ENCODE measurements at regions not wholly inside any gene's neighbourhood (a gene's known extent, or its start where the extent isn't known, plus 50 kb on each side); places are given as distances from the start of the nearest gene placed in this dataset.

GRCh38 chr1:95388031-95388430, 154.0 kb downstream of the RWDD3 start:
- peaks cover 5% of the 10 kb centered on the region for H3K27me3 Mint-ChIP-seq
- no peak overlapping the region for H3K27ac Mint-ChIP-seq
- H3K36me3 Mint-ChIP-seq, result no peaks in the 10 kb centered on the region
- H3K4me1 Mint-ChIP-seq, result no peaks in the 10 kb centered on the region
- no peak overlapping the region for H3K4me3 Mint-ChIP-seq
- H3K9me3 Mint-ChIP-seq, result no peaks in the 10 kb centered on the region

DNA sequence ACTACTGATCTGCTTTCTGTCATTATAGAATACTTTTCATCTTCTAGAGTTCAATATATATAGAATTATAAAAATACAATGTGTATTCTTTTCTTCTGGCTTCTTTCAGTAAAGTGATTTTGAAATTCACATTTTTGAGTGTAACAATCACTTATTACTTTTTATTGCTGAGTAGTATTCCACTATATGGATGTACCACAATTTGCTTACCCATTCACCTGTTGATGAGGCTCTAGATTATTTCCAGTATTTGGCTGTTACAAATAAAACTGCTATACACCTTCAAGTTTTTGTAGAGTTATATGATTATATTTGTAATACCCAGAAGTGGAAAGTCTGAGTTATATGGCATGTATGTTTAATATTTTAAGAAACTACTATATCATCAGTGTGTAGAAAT, 159.4 kb downstream of the RWDD3 start:
- Mint-ChIP-seq H3K36me3 (no peaks in the 10 kb centered on the region), H3K4me3 (no peak overlapping the region), H3K27me3 (peaks cover 6% of the 10 kb centered on the region), H3K9me3 (no peaks in the 10 kb centered on the region), H3K27ac (no peak overlapping the region), H3K4me1 (no peaks in the 10 kb centered on the region)

DNA sequence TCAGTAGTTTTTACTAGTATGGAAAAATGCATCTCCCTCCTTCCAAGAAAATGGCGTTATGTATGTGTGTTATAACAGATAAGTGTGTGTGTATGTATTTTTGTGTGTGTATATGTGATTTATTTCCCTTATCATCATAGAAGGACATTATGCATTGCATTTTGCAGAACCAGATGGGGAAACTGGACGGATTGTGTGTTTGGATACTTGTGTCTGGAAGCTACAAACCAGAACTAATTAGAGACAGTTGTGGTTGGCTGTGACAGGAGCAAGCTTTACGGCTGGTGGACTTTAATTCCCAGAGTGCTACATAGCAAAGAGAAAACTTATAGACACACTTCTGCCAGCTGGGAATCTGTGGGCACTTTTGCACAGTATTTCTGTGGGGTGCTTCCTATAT, 162.5 kb downstream of the RWDD3 start:
- no peak overlapping the region for H3K4me3 Mint-ChIP-seq
- H3K9me3 Mint-ChIP-seq, result peaks cover 9% of the 10 kb centered on the region
- H3K27me3 Mint-ChIP-seq, result peaks cover 2% of the 10 kb centered on the region
- no peak overlapping the region for H3K27ac Mint-ChIP-seq
- H3K4me1 Mint-ChIP-seq, result no peaks in the 10 kb centered on the region
- H3K36me3 Mint-ChIP-seq, result no peaks in the 10 kb centered on the region

DNA sequence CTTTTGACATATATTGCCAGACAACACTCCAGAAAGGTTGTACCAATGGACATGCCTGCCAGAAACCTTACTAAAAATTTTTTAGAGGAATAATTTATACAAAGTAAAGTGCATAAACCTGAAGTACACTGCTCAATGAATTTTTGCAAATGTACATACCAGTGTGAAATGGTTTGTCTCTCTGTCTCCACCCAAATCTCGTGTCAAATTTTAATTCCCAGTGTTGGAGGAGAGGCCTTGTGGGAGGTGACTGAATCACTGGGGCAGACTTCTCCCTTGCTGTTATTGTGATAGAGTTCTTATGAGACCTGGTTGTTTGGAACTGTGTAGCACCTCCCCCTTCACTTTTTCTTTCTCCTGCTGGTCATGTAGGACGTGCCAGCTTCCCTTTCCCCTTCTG, 168.8 kb downstream of the RWDD3 start:
- peaks cover 15% of the 10 kb centered on the region for H3K9me3 Mint-ChIP-seq
- no peaks in the 10 kb centered on the region for H3K36me3 Mint-ChIP-seq
- no peak overlapping the region for H3K27ac Mint-ChIP-seq
- no peak overlapping the region for H3K4me3 Mint-ChIP-seq
- H3K27me3 Mint-ChIP-seq, result no peaks in the 10 kb centered on the region
- no peaks in the 10 kb centered on the region for H3K4me1 Mint-ChIP-seq

DNA sequence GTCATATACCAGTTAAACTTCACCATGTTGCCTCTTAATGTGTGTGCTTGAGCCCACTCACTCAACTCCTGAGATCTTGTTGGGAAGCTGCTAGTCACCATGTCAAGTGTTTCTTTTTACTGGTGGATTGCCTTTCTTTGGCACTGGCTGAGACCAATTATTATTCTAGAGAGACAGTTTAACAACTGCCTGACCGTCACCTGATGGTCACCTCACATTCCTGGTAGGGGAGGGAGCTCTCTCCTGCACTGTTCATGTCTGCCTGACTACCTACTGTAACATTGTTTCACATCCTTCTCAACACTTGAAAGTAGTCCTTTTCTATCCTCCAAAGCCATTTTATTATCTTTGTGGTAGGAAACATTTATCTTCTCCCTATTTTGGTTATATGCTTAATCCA, 172.3 kb downstream of the RWDD3 start:
- peaks cover 6% of the 10 kb centered on the region for H3K9me3 Mint-ChIP-seq

DNA sequence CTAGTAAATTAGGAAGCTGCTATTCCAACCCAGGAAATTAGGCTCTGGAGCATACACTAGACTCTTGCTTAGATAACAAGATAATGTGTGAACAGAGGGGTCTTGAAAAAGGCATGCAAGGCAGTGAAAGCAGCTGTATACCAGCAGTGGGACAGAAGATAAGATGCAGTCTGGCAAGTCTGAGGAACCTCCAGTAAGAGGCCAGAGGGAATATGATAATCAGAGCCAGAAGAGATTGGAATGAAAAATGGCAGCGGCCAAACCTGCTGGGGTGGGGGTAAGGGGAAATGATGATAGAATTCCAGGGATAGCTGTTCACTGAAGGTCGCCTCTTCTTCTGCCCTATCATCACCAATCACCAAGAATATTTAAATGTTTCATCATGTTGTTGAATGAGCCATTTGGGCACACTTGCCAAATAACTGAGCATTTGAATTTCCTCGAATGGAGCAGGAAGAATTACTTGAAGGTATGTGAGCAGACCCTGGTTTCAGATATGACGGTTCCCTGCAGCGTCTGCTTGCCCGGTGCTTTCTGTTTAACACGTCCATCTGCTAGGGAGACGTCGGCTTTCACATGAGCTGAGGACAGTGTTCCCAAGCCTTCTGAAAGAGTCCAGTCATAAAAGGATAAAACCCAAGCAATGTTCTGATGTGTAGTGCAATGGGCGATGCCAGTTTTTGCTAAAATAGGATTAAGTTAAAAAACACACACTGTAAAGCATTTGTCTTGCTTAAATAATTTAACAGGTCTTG, 173.3 kb downstream of the RWDD3 start:
- Mint-ChIP-seq H3K27me3 (peaks cover 5% of the 10 kb centered on the region), H3K9me3 (peaks cover 6% of the 10 kb centered on the region), H3K27ac (no peak overlapping the region)

More for the DNA sequence above, 172.3 kb downstream of the RWDD3 start:
- no peak overlapping the region for H3K4me3 Mint-ChIP-seq
- H3K36me3 Mint-ChIP-seq, result no peaks in the 10 kb centered on the region
- H3K4me1 Mint-ChIP-seq, result no peaks in the 10 kb centered on the region
- no peak overlapping the region for H3K27ac Mint-ChIP-seq
- peaks cover 5% of the 10 kb centered on the region for H3K27me3 Mint-ChIP-seq

GRCh38 chr1:95407886-95408291, 173.9 kb downstream of the RWDD3 start:
- H3K4me3 Mint-ChIP-seq, result no peak overlapping the region
- H3K27ac Mint-ChIP-seq, result no peak overlapping the region
- H3K9me3 Mint-ChIP-seq, result peaks cover 6% of the 10 kb centered on the region
- peaks cover 5% of the 10 kb centered on the region for H3K27me3 Mint-ChIP-seq
- no peaks in the 10 kb centered on the region for H3K36me3 Mint-ChIP-seq
- H3K4me1 Mint-ChIP-seq, result no peaks in the 10 kb centered on the region

More for the DNA sequence above, 173.3 kb downstream of the RWDD3 start:
- H3K36me3 Mint-ChIP-seq, result no peaks in the 10 kb centered on the region
- no peaks in the 10 kb centered on the region for H3K4me1 Mint-ChIP-seq
- H3K4me3 Mint-ChIP-seq, result no peak overlapping the region

DNA sequence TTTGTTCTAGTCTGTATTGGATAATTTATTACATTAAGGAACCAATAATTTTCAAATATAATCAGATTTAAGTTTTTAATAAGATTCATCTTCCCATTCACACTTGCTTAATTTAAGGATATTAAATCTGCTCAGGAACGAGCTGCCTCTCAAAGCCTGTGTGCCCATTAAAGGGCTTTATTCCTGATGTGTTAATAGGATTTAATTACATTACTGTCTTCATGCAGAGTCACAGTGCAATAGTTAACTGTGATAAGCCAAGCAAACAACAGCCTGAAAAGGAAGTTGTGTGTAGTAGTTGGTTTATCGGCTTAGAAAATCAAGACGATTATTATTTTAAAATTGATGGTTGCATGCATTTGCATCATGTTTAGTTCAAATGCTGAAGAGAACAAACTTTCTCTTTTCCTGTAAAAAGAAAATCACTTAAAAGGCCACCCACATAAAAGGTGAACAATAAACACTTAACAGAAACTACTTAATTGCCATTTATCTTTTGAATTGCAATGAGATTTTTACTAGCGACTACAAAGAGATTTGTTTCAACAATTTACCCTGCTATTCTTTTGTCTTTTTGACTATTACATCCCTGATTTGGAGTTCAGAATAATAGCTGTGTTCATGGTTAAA, 174.6 kb downstream of the RWDD3 start:
- H3K36me3 Mint-ChIP-seq, result no peaks in the 10 kb centered on the region
- H3K4me1 Mint-ChIP-seq, result no peaks in the 10 kb centered on the region
- H3K27me3 Mint-ChIP-seq, result peaks cover 5% of the 10 kb centered on the region
- H3K4me3 Mint-ChIP-seq, result no peak overlapping the region
- H3K9me3 Mint-ChIP-seq, result peaks cover 1% of the 10 kb centered on the region
- no peak overlapping the region for H3K27ac Mint-ChIP-seq

DNA sequence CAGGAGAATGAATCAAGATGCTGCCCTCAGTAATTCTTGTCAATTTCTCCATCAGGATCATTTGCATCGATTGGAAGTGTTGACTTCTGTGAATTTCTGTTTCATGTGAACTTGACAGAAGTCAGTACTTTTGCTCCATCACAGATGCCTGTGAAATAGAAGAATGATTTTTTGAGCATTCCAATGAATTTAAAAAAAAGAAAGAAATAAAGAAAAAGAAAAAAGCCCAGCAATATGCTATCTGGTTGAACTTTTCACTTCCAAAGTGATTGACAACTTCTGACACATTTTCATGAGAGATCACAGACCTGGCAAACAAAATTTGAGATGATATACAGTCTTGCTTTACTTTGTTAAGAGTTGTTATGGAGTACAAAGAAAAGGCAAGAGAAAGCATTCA, 175.3 kb downstream of the RWDD3 start:
- H3K9me3 Mint-ChIP-seq, result peaks cover under 1% of the 10 kb centered on the region
- peaks cover 5% of the 10 kb centered on the region for H3K27me3 Mint-ChIP-seq
- H3K36me3 Mint-ChIP-seq, result no peaks in the 10 kb centered on the region
- no peak overlapping the region for H3K27ac Mint-ChIP-seq
- H3K4me1 Mint-ChIP-seq, result no peaks in the 10 kb centered on the region
- H3K4me3 Mint-ChIP-seq, result no peak overlapping the region

- Mint-ChIP-seq H3K36me3 (no peaks in the 10 kb centered on the region), H3K27me3 (peaks cover 5% of the 10 kb centered on the region), H3K9me3 (peaks cover 4% of the 10 kb centered on the region), H3K4me1 (no peaks in the 10 kb centered on the region), H3K27ac (no peak overlapping the region), H3K4me3 (no peak overlapping the region)
Measured at GRCh38 chr1:95409901-95410300, 175.9 kb downstream of the RWDD3 start.

GRCh38 chr1:95415146-95415545, 181.1 kb downstream of the RWDD3 start:
- Mint-ChIP-seq H3K9me3 (peaks cover 4% of the 10 kb centered on the region), H3K27me3 (peaks cover 5% of the 10 kb centered on the region), H3K36me3 (no peaks in the 10 kb centered on the region), H3K27ac (no peak overlapping the region), H3K4me3 (no peak overlapping the region), H3K4me1 (no peaks in the 10 kb centered on the region)

DNA sequence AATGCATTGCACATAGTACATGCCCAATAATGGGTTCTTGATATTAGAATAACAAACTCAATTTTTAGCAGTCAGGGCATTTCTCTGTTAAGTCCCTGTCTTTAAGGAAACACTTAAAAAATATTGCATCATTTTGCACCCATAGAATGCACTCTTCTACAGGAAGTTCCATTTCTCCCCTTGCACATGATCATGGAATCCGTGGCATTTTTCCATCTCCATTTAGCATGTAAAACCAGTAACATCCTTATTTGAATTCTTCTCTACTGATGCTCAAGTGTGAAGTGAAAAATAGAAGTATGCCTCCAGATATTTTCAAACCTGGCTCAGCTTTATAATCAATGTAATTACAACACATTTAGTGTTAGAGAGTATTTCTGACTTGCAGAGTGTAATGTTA, 192.8 kb downstream of the RWDD3 start:
- Mint-ChIP-seq H3K4me3 (no peak overlapping the region), H3K27me3 (no peaks in the 10 kb centered on the region), H3K9me3 (no peaks in the 10 kb centered on the region), H3K4me1 (no peaks in the 10 kb centered on the region), H3K27ac (no peak overlapping the region), H3K36me3 (no peaks in the 10 kb centered on the region)

DNA sequence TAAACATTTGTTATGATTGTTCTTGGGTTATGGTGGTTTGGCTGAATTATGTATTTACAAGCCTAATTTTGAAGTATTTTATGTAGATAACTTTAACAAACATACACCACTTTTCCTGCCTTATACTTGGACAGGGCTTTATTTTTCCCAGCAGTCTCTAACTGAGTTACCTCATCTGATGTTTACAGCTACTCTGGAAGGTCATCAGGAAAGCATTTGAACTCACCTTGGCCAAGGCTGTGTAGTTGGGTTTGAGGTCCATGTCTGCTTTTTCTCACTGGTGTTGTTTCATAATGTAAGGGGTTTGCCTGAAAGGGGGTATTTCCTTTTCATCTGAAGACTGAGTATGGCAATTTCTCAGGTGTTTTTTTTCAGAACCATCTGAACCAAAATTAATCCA, 193.5 kb downstream of the RWDD3 start:
- Mint-ChIP-seq H3K4me3 (no peak overlapping the region), H3K4me1 (no peaks in the 10 kb centered on the region), H3K27ac (no peak overlapping the region), H3K9me3 (no peaks in the 10 kb centered on the region), H3K36me3 (no peaks in the 10 kb centered on the region), H3K27me3 (no peaks in the 10 kb centered on the region)

- H3K36me3 Mint-ChIP-seq, result no peaks in the 10 kb centered on the region
- H3K4me1 Mint-ChIP-seq, result no peaks in the 10 kb centered on the region
- H3K9me3 Mint-ChIP-seq, result no peaks in the 10 kb centered on the region
- no peak overlapping the region for H3K27ac Mint-ChIP-seq
- no peak overlapping the region for H3K4me3 Mint-ChIP-seq
- H3K27me3 Mint-ChIP-seq, result no peaks in the 10 kb centered on the region
Measured at GRCh38 chr1:95431235-95431634, 197.2 kb downstream of the RWDD3 start.

DNA sequence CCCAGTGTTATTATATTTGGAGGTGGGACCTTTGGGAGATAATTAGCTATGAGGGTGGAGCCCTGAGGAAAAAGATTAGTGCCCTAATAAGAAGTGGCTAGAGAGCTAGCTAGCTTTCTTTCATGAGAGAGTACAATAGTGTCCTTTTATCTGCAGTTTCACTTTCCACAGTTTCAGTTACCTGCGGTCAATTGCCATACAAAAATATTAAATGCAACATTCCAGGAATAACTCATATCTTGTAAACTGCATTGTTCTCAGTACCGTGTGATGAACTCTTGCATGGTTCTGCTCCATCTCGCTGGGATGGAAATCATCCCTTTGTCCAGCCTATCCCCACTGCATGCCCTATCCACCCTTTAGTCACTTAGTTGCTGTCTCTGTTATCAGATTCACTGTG, 201.6 kb downstream of the RWDD3 start:
- no peaks in the 10 kb centered on the region for H3K36me3 Mint-ChIP-seq
- no peak overlapping the region for H3K27ac Mint-ChIP-seq
- no peaks in the 10 kb centered on the region for H3K9me3 Mint-ChIP-seq
- no peak overlapping the region for H3K4me3 Mint-ChIP-seq
- H3K4me1 Mint-ChIP-seq, result no peaks in the 10 kb centered on the region
- H3K27me3 Mint-ChIP-seq, result no peaks in the 10 kb centered on the region

GRCh38 chr1:95437011-95437410, 203.0 kb downstream of the RWDD3 start:
- no peak overlapping the region for H3K27ac Mint-ChIP-seq
- no peaks in the 10 kb centered on the region for H3K36me3 Mint-ChIP-seq
- H3K4me3 Mint-ChIP-seq, result no peak overlapping the region
- no peaks in the 10 kb centered on the region for H3K4me1 Mint-ChIP-seq
- H3K9me3 Mint-ChIP-seq, result no peaks in the 10 kb centered on the region
- no peaks in the 10 kb centered on the region for H3K27me3 Mint-ChIP-seq

DNA sequence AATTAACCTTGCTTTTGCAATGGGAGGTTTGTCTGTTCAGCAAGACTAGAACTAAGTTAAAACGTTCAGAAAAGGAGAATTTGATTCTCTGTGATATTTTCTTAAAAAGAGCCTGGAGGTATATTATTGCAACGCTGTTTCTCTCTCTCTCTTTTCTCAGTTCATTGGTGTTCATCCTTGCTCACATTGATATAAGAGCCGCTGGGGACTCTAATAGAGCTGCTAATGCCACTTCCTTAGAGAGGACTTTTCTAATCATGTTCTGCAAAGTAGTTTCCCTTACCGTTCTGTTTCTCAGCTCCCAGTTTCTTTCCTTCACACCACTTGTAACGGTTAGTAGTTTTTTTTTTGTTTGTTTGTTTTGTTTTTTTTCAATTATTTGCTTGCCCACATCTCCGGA, 203.8 kb downstream of the RWDD3 start:
- Mint-ChIP-seq H3K27me3 (no peaks in the 10 kb centered on the region), H3K27ac (no peak overlapping the region), H3K9me3 (no peaks in the 10 kb centered on the region)

More for the DNA sequence above, 203.8 kb downstream of the RWDD3 start:
- Mint-ChIP-seq H3K4me3 (no peak overlapping the region), H3K36me3 (no peaks in the 10 kb centered on the region), H3K4me1 (no peaks in the 10 kb centered on the region)
